GM12878 (cell line): ENCODE measurements at regions not wholly inside any gene's neighbourhood (a gene's known extent, or its start where the extent isn't known, plus 50 kb on each side); places are given as distances from the start of the nearest gene placed in this dataset.

Experiments used
- ATAC-seq: fragments of 200-7000 bp; cut with Tn5 transposase; 3 replicates; pipeline ENCODE4 v1.9.1; 2020; ENCODE audit warnings: mild to moderate bottlenecking, moderate library complexity
- BruUV-seq: library from RNA; stranded (reverse); fragments of 400-500 nt; replicated peaks from 2 replicates; lab custom pipeline; 2021; lab: Mats Ljungman, UMichigan
- CTCF ChIA-PET: fragments of 300-600 bp; sonication (Branson Sonifier 250); formaldehyde crosslinking; extraction: SDS; loops from one replicate; lab custom pipeline; 2021; ENCODE audit warnings: inconsistent platforms; lab: Yijun Ruan, JAX
- POLR2A ChIA-PET: fragments of 350-600 bp; formaldehyde crosslinking; extraction: SDS; loops from one replicate; lab custom pipeline; 2021; ENCODE audit warnings: inconsistent platforms; lab: Charles Lee
- RAD21 ChIA-PET: fragments of 300-600 bp; sonication (Branson Sonifier 250); formaldehyde crosslinking; loops from one replicate; lab custom pipeline; 2023; ENCODE audit warnings: antibody characterized with exemption; ENCODE audit not compliant: unreplicated experiment; lab: Charles Lee
- SMC1A ChIA-PET: fragments of 300-600 bp; sonication (Branson Sonifier 250); formaldehyde crosslinking; loops from one replicate; lab custom pipeline; 2023; ENCODE audit not compliant: unreplicated experiment, uncharacterized antibody; lab: Charles Lee
- DNase-seq: peaks from one replicate; pipeline ENCODE4 v3.0.0-alpha.2; 2011; ENCODE audit warnings: low read depth, low spot score
- FAIRE-seq: peaks from 3 replicates; lab custom pipeline; 2011; peaks lifted over from hg19 to GRCh38; lab: Jason Lieb, UNC
- H2AFZ ChIP-seq: 2 replicates; pipeline ENCODE4 v1.6.0; 2011; ENCODE audit warnings: low read depth, low read length, control low read depth; ENCODE audit not compliant: control insufficient read depth
- H3K27ac ChIP-seq: 2 replicates; pipeline ENCODE4 v1.5.1; 2011; ENCODE audit warnings: control low read depth; ENCODE audit not compliant: control insufficient read depth, insufficient read depth
- H3K27me3 ChIP-seq, 2 experiments: replicated peaks in 1 of 2; 2 replicates each; pipeline versions ENCODE4 v1.6.0 to v1.6.1; 2011; ENCODE audit warnings: low read length in 1 of 2; ENCODE audit not compliant: control insufficient read depth in 2 of 2, insufficient read depth in 2 of 2
- H3K36me3 ChIP-seq, 2 experiments: 2 replicates each; pipeline ENCODE4 v1.5.1; 2011; ENCODE audit warnings: low read length in 1 of 2; ENCODE audit not compliant: control insufficient read depth in 2 of 2, insufficient read depth in 2 of 2
- H3K4me1 ChIP-seq: 2 replicates; pipeline ENCODE4 v1.6.1; 2011; ENCODE audit warnings: mild to moderate bottlenecking, low read length, moderate library complexity, mixed read lengths; ENCODE audit not compliant: control insufficient read depth, insufficient read depth
- H3K4me2 ChIP-seq: 2 replicates; pipeline ENCODE4 v1.6.0; 2011; ENCODE audit warnings: control low read depth; ENCODE audit not compliant: control insufficient read depth, insufficient read depth
- H3K4me3 ChIP-seq: fragments of 200-600 bp; sonication (generic); 2 replicates; pipeline ENCODE4 v1.5.1; 2016
- H3K79me2 ChIP-seq: 2 replicates; pipeline ENCODE4 v1.6.0; 2011; ENCODE audit warnings: low read length; ENCODE audit not compliant: control insufficient read depth, insufficient read depth
- H3K9ac ChIP-seq: 2 replicates; pipeline ENCODE4 v1.8.0; 2011; ENCODE audit warnings: low read length, control low read depth, mixed read lengths; ENCODE audit not compliant: control insufficient read depth, insufficient read depth
- H3K9me3 ChIP-seq: replicated peaks from 3 replicates; pipeline ENCODE4 v1.5.1; 2011; ENCODE audit warnings: mild to moderate bottlenecking, low read length; ENCODE audit not compliant: control insufficient read depth, insufficient read depth
- H4K20me1 ChIP-seq: 2 replicates; pipeline ENCODE4 v1.6.0; 2011; ENCODE audit not compliant: control insufficient read depth, insufficient read depth
- BRCA1 ChIP-seq: IDR thresholded peaks from 2 replicates; pipeline ENCODE4 v1.6.1; 2011; ENCODE audit warnings: low read depth, low read length, improper control_type of control experiment
- CREM ChIP-seq: IDR thresholded peaks from 2 replicates; pipeline ENCODE4 v1.6.1; 2014; ENCODE audit warnings: antibody characterized with exemption, low read depth
- FOXK2 ChIP-seq: fragments of 450-650 bp; IDR thresholded peaks from 2 replicates; pipeline ENCODE4 v1.6.1; 2017; ENCODE audit warnings: mild to moderate bottlenecking, moderate library complexity
- IKZF1 ChIP-seq: fragments of 450-650 bp; conservative IDR thresholded peaks from 2 replicates; pipeline ENCODE4 v1.6.1; 2017; ENCODE audit warnings: antibody characterized with exemption, mild to moderate bottlenecking
- JUNB ChIP-seq: IDR thresholded peaks from 2 replicates; pipeline ENCODE4 v1.6.1; 2016; ENCODE audit warnings: antibody characterized with exemption, mild to moderate bottlenecking
- KAT2A ChIP-seq: conservative IDR thresholded peaks from 2 replicates; pipeline ENCODE4 v1.6.1; 2011; ENCODE audit warnings: low read depth, low read length; ENCODE audit not compliant: control insufficient read depth
- PAX8 ChIP-seq: fragments of 450-650 bp; IDR thresholded peaks from 2 replicates; pipeline ENCODE4 v1.6.1; 2017; ENCODE audit warnings: mild to moderate bottlenecking, moderate library complexity
- POLR2AphosphoS2 ChIP-seq: IDR thresholded peaks from 2 replicates; pipeline ENCODE4 v1.6.1; 2011; ENCODE audit warnings: low read depth, mild to moderate bottlenecking, low read length, improper control_type of control experiment, moderate library complexity
- RAD21 ChIP-seq: IDR thresholded peaks from 2 replicates; pipeline ENCODE4 v1.6.1; 2011; ENCODE audit warnings: mild to moderate bottlenecking, low read depth, low read length, moderate library complexity; ENCODE audit not compliant: insufficient read depth
- RELA ChIP-seq: fragments of 450-650 bp; IDR thresholded peaks from 2 replicates; pipeline ENCODE4 v1.8.0; 2014; ENCODE audit warnings: borderline replicate concordance; ENCODE audit not compliant: partially characterized antibody
- SREBF1 ChIP-seq: IDR thresholded peaks from 2 replicates; pipeline ENCODE4 v1.6.1; 2012; ENCODE audit warnings: mild to moderate bottlenecking, low read length
- SREBF2 ChIP-seq: IDR thresholded peaks from 2 replicates; pipeline ENCODE4 v1.6.1; 2012; ENCODE audit warnings: mild to moderate bottlenecking, low read length
- TAF1 ChIP-seq: IDR thresholded peaks from 2 replicates; pipeline ENCODE4 v1.6.1; 2011; ENCODE audit warnings: mild to moderate bottlenecking, low read depth, low read length, borderline replicate concordance
- in situ Hi-C: fragments of 300-500 bp; cut with MboI; formaldehyde crosslinking; loops from 9 replicates; pipeline ENCODE4 v1.14.3; 2018; ENCODE audit warnings: mixed read lengths
- intact Hi-C: fragments of 100-400 bp; cut with micrococcal nuclease; formaldehyde crosslinking; loops from one replicate; pipeline ENCODE4 v1.14.2; 2022; ENCODE audit not compliant: unreplicated experiment
- TF ChIP-seq, protein P1 (sequence below): fragments of 450-650 bp; IDR thresholded peaks from 2 replicates; pipeline ENCODE4 v1.6.1; 2016; ENCODE audit warnings: mild to moderate bottlenecking
- TF ChIP-seq, protein P2 (sequence below): fragments of 450-650 bp; IDR thresholded peaks from 2 replicates; pipeline ENCODE4 v1.6.1; 2017; ENCODE audit warnings: mild to moderate bottlenecking
- TF ChIP-seq, protein P3 (sequence below): fragments of 150-350 bp; IDR thresholded peaks from 2 replicates; pipeline ENCODE4 v1.6.1; 2016; ENCODE audit warnings: low read depth, low read length
- TF ChIP-seq, protein P4 (sequence below): fragments of 450-650 bp; formaldehyde crosslinking; IDR thresholded peaks from 2 replicates; pipeline ENCODE4 v1.4.0; 2022; ENCODE audit warnings: mild to moderate bottlenecking, moderate library complexity

DNA sequence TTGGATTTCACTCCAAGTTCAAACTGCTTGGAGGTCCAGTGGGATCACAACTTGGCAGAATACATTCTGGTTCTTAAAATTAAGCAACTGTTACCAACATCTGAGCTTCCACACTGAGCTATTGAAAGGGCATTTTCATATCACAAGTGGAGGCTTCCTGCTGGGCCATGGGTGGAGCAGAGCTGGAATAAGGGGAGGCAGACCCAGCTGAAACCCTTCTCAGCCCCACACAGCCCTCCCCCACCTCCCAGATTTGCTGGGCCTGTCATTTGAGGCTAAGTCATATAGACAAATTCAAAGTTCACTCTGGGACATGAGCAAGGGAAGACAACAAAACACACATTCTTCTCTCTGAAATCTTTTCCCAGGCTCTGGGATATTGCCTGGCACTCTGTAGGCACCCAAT, 79.9 kb downstream of the ACTL7B start:
- Histone ChIP-seq H4K20me1 (no peaks in the 10 kb centered on the region), H3K4me3 (no peak overlapping the region), H3K79me2 (no peaks in the 10 kb centered on the region), H3K36me3 (no peaks in the 10 kb centered on the region), H3K9me3 (no peaks in the 10 kb centered on the region), H3K27ac (no peak overlapping the region), H3K4me1 (no peaks in the 10 kb centered on the region), H2AFZ (no peak overlapping the region), H3K27me3 (peaks cover under 1 to 2% of the 10 kb centered on the region in 2 experiments; a peak in 1 of 4 replicates), H3K4me2 (no peak overlapping the region), H3K9ac (no peak overlapping the region)
- ATAC-seq (no peak), DNase-seq (no peak), FAIRE-seq (no peak)
- BruUV-seq: no TSS peak
- ChIA-PET SMC1A (no interaction called here), CTCF (interaction anchor here (1.0 to 1.6 kb wide), 3 partner anchors 14 to 178 kb away, joined by 3 to 7 read pairs (median 5); no protein-coding TSS in a partner anchor), POLR2A (interaction anchor here (0.7 kb wide), 1 partner anchor 207 kb away, joined by 7 read pairs; no protein-coding TSS in a partner anchor), RAD21 (no interaction called here)
- intact Hi-C loops: no loop called here
- in situ Hi-C loops: no loop called here
- TF ChIP-seq KAT2A (no peak), FOXK2 (no peak), IKZF1 (no peak), RELA (no peak), PAX8 (no peak), CREM (no peak), SREBF2 (no peak), SREBF1 (no peak), JUNB (no peak), BRCA1 (no peak), RAD21 (no peak), TAF1 (no peak), POLR2AphosphoS2 (no peak)
- TF ChIP-seq, protein P1, sequence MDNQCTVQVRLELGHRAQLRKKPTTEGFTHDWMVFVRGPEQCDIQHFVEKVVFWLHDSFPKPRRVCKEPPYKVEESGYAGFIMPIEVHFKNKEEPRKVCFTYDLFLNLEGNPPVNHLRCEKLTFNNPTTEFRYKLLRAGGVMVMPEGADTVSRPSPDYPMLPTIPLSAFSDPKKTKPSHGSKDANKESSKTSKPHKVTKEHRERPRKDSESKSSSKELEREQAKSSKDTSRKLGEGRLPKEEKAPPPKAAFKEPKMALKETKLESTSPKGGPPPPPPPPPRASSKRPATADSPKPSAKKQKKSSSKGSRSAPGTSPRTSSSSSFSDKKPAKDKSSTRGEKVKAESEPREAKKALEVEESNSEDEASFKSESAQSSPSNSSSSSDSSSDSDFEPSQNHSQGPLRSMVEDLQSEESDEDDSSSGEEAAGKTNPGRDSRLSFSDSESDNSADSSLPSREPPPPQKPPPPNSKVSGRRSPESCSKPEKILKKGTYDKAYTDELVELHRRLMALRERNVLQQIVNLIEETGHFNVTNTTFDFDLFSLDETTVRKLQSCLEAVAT: no peak
- TF ChIP-seq, protein P2, sequence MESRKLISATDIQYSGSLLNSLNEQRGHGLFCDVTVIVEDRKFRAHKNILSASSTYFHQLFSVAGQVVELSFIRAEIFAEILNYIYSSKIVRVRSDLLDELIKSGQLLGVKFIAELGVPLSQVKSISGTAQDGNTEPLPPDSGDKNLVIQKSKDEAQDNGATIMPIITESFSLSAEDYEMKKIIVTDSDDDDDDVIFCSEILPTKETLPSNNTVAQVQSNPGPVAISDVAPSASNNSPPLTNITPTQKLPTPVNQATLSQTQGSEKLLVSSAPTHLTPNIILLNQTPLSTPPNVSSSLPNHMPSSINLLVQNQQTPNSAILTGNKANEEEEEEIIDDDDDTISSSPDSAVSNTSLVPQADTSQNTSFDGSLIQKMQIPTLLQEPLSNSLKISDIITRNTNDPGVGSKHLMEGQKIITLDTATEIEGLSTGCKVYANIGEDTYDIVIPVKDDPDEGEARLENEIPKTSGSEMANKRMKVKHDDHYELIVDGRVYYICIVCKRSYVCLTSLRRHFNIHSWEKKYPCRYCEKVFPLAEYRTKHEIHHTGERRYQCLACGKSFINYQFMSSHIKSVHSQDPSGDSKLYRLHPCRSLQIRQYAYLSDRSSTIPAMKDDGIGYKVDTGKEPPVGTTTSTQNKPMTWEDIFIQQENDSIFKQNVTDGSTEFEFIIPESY: no peak
- TF ChIP-seq, protein P3, sequence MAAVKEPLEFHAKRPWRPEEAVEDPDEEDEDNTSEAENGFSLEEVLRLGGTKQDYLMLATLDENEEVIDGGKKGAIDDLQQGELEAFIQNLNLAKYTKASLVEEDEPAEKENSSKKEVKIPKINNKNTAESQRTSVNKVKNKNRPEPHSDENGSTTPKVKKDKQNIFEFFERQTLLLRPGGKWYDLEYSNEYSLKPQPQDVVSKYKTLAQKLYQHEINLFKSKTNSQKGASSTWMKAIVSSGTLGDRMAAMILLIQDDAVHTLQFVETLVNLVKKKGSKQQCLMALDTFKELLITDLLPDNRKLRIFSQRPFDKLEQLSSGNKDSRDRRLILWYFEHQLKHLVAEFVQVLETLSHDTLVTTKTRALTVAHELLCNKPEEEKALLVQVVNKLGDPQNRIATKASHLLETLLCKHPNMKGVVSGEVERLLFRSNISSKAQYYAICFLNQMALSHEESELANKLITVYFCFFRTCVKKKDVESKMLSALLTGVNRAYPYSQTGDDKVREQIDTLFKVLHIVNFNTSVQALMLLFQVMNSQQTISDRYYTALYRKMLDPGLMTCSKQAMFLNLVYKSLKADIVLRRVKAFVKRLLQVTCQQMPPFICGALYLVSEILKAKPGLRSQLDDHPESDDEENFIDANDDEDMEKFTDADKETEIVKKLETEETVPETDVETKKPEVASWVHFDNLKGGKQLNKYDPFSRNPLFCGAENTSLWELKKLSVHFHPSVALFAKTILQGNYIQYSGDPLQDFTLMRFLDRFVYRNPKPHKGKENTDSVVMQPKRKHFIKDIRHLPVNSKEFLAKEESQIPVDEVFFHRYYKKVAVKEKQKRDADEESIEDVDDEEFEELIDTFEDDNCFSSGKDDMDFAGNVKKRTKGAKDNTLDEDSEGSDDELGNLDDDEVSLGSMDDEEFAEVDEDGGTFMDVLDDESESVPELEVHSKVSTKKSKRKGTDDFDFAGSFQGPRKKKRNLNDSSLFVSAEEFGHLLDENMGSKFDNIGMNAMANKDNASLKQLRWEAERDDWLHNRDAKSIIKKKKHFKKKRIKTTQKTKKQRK: no peak
- TF ChIP-seq, protein P4, sequence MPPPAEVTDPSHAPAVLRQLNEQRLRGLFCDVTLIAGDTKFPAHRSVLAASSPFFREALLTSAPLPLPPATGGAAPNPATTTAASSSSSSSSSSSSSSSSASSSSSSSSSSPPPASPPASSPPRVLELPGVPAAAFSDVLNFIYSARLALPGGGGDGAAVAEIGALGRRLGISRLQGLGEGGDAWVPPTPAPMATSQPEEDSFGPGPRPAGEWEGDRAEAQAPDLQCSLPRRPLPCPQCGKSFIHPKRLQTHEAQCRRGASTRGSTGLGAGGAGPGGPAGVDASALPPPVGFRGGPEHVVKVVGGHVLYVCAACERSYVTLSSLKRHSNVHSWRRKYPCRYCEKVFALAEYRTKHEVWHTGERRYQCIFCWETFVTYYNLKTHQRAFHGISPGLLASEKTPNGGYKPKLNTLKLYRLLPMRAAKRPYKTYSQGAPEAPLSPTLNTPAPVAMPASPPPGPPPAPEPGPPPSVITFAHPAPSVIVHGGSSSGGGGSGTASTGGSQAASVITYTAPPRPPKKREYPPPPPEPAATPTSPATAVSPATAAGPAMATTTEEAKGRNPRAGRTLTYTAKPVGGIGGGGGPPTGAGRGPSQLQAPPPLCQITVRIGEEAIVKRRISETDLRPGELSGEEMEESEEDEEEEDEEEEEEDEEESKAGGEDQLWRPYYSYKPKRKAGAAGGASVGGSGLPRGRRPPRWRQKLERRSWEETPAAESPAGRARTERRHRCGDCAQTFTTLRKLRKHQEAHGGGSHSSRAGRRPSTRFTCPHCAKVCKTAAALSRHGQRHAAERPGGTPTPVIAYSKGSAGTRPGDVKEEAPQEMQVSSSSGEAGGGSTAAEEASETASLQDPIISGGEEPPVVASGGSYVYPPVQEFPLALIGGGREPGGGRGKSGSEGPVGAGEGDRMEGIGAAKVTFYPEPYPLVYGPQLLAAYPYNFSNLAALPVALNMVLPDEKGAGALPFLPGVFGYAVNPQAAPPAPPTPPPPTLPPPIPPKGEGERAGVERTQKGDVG (CRISPR knock-in tag): no peak
